ENCODE measurements at regions not wholly inside any gene's neighbourhood (a gene's known extent, or its start where the extent isn't known, plus 50 kb on each side); places are given as distances from the start of the nearest gene placed in this dataset.

DNA sequence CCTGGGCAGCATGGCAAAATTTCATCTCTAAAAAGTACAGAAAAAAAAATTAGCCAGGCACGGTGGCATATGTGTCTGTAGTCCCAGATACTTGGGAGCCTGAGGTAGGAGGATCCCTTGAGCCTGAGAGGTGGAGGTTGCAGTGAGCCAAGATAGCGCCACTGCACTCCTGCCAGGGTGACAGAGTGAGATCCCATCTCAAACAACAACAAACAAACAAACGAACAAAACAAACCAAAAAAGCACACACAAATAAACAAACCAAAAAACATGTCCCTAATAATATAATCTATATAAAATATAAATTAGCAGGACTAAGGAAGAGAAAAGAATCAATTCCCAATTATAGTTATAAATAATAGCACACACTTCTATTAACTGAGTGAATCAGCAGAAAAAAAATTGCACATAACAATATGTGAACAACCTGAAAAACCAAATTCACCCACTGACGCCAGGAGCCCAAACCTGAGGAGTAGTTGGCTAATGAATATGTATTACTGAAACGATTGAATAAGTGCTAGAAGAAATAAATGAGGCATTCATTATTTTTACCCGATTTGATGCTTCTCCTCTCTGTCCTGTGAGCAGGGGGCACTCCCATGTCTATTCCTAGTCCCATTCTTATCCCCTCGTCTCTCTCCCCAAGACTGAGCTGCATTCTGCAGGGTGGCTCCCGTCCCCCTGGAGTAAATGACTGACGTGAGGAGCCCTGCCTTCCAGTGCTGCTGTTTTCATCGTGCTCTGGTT is 108.2 kb upstream of the TOP3B start:
- in situ Hi-C loops (cut with HindIII; ENCODE audit: low pct_unique_long_range_greater_than_20kb, low sequenced_read_pairs) = no loop called here
- no peak for DNase-seq (ENCODE audit: low read depth, low spot score)

DNA sequence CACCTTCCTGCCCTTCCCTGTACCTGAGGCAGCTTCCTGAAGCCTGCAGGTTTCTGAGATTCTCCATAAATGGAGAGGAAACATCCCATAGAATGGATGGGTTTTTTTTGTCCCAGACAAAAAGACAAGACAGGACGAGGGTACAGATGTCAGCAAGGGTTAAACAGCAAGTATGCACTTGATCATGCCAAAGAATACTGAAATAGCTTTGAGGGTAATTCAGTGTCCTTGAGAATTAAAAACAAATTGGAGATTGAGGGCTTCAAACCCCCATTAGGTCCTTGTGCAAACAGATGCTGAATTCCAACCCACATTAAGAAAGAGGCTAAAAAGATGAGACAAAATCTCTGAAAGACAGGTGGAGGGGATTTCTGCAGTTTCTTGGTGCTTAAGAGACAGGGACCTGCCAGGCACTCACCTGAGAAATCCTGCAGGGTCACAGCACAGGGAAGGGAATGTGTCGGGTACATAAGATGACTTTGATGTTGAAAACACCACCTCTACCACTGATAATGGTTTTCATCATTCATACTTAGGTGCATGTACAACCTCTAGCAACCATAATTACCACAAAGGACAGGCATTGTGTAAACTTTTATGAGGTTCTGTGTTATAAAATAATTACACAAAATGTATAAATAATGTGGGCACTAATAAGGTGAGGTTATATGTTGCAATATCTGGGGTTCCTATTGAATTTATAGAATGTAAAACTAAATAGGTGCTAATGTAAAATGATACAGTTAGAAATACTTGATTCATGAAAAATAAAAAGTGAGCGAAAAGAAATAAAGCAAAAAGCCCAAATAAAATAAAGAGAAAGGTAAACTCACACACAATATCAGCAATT is 107.1 kb upstream of the TOP3B start:
- no peak for DNase-seq (ENCODE audit: low read depth, low spot score)
- in situ Hi-C loops (cut with HindIII; ENCODE audit: low pct_unique_long_range_greater_than_20kb, low sequenced_read_pairs) = no loop called here

DNA sequence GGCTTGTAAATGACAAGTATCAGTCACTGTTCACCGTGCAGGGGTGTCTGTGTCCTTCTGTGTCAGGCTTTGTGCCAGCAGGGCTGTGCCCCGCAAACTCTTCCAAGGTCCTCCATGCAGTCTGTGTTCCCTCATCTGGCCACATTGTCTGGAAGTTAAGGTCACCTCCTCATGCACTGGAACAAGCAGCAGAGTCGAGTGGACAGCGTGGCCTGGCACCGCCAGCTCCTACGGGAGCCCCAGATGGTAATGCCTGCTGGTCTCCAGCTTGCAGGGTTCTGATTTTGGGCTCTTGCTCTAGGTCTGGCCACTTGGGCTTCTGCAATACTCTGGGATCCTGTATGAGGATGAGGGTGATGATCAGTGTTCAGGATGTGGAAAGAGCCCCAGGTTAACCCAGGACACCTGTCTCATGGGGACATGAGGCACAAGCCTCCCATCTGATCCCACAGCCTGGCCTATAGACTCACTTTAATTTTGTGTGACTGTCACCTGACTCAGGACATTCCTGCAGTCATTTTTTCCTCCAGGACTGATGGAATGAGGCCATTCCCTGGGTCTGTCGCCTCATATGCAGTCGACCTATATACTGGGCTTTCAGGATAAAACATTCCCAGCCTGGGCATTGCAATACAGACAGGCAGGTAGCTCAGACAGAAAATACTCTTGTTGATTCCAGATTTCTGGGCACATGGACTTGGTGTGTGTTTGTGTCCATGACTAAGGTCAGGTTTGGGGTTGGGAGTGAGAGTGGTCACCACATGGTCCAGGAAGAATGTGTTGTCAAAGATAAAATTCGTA is 106.3 kb upstream of the TOP3B start:
- no peak for DNase-seq (ENCODE audit: low read depth, low spot score)
- in situ Hi-C loops (cut with HindIII; ENCODE audit: low pct_unique_long_range_greater_than_20kb, low sequenced_read_pairs) = no loop called here

DNA sequence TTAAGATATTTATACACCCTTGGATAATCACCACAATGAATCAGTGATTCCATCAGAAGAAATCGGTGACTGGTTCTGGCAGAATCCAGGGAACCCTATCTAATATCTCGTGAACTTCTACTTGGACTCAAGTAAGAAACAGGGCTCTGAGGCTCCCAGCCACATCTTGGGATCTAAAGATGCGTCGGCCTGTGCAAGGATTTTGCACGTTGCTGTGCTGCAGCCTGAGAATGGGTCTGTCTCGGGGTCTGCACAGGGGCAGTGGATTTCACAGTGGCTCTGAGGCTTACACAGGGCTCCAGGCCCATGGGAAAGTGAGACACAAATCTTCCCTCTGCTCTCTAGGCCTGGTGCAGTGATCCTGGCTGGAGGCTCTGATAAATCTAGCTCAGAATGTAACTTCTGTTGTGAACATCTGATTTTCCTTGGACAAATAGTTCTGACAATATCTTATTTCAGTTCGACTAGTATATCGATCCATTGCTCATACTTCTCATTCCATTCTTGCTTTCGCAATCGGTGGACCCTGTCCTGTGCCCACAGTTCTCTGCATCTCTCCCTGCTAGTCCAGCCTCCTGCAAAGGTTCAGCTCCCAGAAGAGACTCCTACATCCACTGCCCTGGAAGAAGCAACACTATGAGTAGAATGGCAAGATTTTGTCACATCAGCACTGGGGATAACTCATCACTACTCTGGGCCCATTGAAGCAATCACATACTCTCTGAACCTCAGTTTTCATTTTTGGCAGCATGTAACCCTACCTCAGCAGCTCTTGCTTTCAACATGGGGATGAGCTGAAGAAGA is 105.5 kb upstream of the TOP3B start:
- no peak for DNase-seq (ENCODE audit: low read depth, low spot score)
- in situ Hi-C loops (cut with HindIII; ENCODE audit: low pct_unique_long_range_greater_than_20kb, low sequenced_read_pairs) = no loop called here

DNA sequence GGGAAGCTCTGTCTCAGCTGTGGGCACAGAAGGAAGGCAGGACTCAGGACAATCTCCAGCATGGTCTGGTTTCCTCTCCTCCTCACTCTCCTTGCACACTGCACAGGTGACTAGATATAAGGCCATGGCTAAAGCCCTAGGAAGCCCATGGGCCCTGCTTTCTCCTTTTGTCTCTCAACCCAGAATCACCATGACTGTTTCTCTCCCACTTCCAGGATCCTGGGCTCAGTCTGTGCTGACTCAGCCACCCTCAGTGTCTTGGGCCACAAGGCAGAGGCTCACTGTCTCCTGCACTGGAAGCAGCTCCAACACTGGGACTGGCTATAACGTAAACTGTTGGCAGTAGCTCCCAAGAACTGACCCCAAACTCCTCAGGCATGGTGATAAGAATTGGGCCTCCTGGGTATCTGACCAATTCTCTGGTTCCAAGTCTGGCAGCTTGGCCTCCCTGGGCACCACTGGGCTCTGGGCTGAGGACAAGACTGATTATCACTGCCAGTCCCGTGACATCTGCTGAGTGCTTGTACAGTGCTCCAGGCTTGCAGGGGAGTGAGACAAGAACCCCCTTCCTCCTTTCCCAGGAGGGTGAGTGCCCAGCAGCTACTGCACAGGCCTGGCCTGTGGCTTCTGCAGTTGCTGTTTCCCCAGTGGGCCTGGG is 104.0 kb upstream of the TOP3B start:
- DNase-seq (ENCODE audit: low read depth, low spot score) = no peak
- in situ Hi-C loops (cut with HindIII; ENCODE audit: low pct_unique_long_range_greater_than_20kb, low sequenced_read_pairs) = no loop called here

DNA sequence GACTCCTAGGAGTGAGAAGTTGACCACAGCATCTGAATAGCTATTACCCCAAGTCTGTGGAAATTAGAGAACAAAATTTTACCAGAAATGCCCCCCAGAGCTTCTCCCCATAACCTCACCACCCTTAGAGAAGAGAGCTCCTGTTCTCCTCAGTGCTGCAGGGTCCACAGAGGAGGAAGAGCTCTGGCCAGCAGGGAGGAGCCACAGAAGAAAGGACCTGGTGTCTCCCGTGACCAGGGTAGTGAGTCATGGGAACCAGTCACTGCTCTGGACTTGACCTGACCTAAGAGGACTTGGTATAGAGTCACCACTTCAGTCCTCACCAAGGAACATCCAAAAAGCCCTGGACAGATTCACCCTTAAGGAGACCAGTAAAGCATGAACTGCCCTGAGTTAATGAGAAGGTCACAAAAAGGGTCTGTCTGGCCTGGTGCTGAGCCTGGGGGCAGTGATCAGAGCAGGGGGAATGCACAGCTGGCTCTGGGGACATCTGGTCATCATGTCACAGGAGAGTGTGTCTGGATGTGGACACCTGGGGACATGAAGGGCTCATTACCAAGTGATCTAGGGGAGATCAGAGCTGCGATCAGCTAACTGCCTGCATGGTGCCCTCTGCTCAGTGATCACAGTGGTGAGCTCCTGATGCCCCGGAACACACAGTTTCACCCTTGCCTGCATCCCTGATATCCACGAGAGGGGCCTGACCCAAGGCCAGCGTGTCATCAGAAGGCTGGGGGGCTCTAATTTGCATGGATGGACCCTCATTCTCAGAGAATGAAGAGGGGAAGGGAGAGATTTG is 103.3 kb upstream of the TOP3B start:
- in situ Hi-C loops (cut with HindIII; ENCODE audit: low pct_unique_long_range_greater_than_20kb, low sequenced_read_pairs) = no loop called here
- DNase-seq (ENCODE audit: low read depth, low spot score) = peak; percentile 48

DNA sequence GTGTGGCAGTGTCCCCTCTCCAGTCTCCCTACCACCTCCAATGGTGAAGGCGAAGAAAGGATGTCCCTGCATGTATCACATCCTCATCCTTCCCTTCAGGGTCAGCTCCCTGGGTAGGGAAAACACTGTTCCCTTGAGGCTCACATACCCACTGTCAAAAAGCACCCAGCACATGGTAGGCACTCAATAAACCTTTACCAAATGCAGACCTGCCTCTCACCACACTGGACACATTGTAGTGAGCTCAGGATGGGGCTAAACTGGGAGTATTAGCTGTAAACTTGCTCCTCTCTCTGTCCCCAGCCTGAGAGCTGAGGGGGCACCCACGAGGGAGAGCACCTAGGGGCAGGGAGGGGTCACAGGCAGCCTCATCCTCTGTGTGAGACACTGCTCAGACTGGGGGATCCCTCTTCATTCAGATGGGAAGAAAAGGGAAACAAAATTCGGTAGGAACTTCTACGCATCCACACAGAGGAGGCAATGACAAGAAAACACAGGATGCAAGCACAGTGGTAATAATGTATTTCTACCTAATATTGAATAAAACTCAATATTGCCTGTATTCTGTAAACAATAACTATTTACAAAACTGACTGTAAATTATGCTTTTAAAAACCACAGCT is 101.6 kb upstream of the TOP3B start:
- in situ Hi-C loops (cut with HindIII; ENCODE audit: low pct_unique_long_range_greater_than_20kb, low sequenced_read_pairs) = no loop called here
- DNase-seq (ENCODE audit: low read depth, low spot score) = no peak

DNA sequence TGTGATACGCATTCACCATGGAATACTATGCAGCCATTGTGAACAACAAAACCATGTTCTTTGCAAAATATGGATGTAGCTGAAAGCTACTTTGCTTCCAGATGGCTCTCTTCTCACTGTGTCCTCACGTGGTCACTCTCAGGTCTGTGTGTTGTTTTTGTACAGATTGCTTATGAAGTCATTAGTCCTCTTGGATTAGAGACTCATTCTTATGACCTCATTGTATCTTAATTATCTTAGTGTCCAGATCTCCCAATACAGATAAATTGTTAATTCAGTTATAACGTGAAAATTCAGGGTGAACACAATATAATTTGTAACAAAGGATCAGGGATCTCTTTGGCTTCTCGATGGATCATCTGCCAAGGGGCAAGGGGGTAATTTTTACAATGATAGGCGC is 100.4 kb upstream of the TOP3B start:
- no peak for DNase-seq (ENCODE audit: low read depth, low spot score)
- in situ Hi-C loops (cut with HindIII; ENCODE audit: low pct_unique_long_range_greater_than_20kb, low sequenced_read_pairs) = no loop called here

DNA sequence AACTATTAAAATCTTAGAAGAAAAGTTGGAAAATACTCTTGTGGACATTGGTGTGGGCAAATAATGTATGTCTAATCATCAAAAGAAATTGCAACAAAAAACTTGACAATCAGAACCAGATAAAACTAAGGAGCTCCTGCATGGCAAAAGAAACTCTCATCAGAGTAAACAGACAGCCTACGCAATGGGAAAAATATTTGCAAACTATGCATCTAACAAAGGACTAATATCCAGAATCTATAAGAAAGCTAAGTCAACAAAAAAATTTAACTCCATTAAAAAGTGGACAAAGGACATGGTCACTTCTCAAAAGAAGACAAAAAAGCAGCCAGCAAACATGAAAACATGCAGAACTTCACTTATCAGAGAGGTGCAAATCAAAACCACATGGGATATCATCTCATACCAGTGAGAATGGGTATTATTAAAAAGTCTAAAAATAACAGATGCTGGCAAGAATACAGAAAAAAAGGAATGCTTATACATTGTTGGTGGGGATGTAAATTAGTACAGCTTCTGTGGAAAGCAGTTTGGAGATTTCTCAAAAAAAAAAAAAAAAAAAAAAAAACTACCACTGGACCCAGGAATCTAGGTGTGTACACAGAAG is 99.7 kb upstream of the TOP3B start:
- DNase-seq (ENCODE audit: low read depth, low spot score) = no peak
- in situ Hi-C loops (cut with HindIII; ENCODE audit: low pct_unique_long_range_greater_than_20kb, low sequenced_read_pairs) = no loop called here

DNA sequence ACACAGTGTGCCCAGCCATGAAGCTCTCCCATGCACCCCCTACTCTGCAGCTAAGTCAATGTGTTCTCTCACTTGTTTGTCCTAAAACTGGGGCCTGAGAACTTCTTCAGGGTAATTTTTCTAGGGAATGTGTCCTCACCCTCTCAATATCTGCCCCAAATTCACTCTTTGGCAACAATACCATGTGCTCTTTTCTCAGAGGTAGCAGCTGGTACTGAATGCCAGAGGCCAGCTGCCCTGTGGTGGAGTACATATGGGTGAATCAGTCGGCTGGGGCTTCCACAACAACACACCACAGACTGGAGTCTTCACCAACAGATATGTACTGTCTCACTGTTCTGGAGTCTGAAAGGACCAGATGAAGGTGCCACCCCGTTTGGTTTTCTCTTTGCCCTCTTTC is 97.7 kb upstream of the TOP3B start:
- no peak for DNase-seq (ENCODE audit: low read depth, low spot score)
- in situ Hi-C loops (cut with HindIII; ENCODE audit: low pct_unique_long_range_greater_than_20kb, low sequenced_read_pairs) = no loop called here

DNA sequence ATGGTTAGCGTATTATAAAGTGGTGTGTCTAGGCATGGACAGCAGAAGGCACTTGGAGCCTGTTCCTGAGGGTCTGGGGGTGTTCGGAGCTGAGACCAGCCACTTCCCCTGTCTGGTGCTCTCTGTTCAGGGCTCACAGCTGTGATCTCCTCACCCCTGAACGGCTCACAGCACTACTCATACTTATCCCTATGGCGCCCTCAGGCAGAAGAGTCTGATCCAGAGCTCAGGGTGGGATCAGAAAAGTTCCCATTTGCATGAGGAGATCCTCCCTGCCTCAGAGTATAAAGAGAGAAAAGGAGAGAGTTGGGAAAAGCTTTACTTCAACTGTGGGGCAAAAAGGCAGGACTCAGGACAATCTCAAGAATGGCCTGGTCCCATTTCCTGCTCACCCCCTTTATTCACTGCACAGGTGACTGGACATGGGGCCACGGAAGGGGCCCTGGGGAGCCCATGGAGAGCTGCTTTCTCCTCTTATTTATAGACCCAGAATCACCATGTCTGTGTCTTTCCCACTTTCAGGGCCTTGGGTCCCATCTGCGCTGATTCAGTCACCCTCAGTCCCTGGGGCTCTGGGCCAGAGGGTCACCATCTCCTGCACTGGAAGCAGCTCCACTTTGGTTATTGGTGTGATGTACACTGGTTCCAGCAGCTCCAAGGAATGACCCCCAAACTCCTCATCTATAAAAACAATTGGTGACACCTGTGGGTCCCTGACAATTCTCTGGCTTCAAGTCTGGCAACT is 97.0 kb upstream of the TOP3B start:
- no peak for DNase-seq (ENCODE audit: low read depth, low spot score)
- in situ Hi-C loops (cut with HindIII; ENCODE audit: low pct_unique_long_range_greater_than_20kb, low sequenced_read_pairs) = no loop called here

DNA sequence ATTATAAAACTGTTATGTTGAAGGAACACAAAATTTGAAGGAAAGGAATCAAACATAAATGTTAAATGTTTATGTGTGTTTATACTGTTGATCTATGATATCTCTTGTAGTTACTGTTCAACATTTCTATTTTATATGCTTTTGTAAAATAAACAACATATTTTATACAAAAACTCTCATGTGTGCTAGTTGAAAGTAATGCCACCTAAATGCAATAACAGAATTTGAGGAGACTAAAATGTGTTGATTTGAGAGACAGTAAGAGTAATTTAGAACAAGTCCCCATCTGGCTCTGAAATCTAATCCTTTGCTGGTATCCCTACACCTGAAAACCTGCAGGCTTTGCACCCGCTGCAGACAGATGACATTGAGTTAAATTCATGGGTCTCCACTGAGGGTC is 95.7 kb upstream of the TOP3B start:
- in situ Hi-C loops (cut with HindIII; ENCODE audit: low pct_unique_long_range_greater_than_20kb, low sequenced_read_pairs) = no loop called here
- no peak for DNase-seq (ENCODE audit: low read depth, low spot score)

DNA sequence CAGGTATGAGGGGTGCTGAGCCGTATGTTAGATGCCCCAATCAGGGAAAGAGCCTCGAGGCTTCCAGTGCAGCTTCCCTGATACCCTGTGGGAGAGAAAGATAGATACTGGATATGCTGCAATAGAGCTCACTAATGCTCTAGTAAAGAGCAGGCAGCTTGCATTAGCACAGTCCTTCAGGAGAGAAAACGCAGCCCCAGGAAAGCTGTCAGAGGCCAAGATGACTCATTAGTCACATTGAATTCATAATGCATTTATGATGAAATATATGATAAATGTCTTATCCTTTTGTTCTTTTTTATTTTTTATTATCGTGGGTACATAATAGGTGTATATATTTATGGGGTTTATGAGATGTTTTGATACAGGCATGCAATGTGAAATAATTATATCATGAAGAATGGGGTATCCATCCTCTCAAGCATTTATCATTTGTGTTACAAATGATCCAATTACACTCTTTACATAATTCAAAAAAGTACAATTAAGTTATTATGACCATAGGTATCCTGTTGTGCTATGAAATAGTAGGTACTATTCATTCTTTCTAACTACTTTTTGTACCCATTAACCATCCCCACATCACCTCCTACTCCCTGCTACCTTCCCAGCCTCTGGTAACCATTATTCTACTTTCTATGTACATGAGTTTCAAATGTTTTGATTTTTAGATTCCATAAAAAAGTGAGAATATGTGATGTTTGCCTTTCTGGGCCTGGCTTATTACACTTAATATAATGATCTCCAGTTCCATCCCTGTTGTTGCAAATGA is 94.5 kb upstream of the TOP3B start:
- in situ Hi-C loops (cut with HindIII; ENCODE audit: low pct_unique_long_range_greater_than_20kb, low sequenced_read_pairs) = no loop called here
- DNase-seq (ENCODE audit: low read depth, low spot score) = no peak

DNA sequence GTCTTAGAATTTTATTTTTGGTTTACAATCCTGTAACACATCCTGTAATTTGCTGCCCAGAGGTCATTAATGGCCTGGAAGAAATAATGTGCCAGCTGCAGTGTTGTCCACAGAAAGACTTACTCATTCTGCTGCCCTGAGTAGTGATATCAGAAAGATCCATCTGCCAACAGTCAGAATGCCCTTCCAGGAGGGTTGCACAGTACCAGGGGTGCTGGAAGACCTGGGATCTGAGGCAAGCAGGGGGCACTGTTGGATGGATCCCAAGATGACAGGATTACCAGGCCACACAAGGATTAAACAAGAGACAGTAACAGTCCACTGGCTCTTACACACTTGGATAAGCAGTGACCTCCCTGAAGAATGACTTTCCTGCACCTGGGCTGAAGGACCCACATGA is 93.8 kb upstream of the TOP3B start:
- in situ Hi-C loops (cut with HindIII; ENCODE audit: low pct_unique_long_range_greater_than_20kb, low sequenced_read_pairs) = no loop called here
- DNase-seq (ENCODE audit: low read depth, low spot score) = no peak
